Ovary (tissue), 3 donors: ENCODE measurements at regions not wholly inside any gene's neighbourhood (a gene's known extent, or its start where the extent isn't known, plus 50 kb on each side); places are given as distances from the start of the nearest gene placed in this dataset.

Experiments
- EP300 ChIP-seq: sonication (generic); formaldehyde crosslinking; IDR thresholded peaks from one replicate; pipeline ENCODE4 v1.6.1; 2017; ENCODE audit warnings: antibody characterized with exemption
- POLR2A ChIP-seq: fragments of 450-650 bp; IDR thresholded peaks from one replicate; pipeline ENCODE4 v1.6.1; 2017; ENCODE audit warnings: antibody characterized with exemption, mild to moderate bottlenecking, moderate library complexity
- TF ChIP-seq, protein P1 (sequence below), 3 donors: fragments of 450-650 bp in 2 of 3; fragments of 200-600 bp in 1 of 3; IDR thresholded peaks; one replicate each; pipeline versions ENCODE4 v1.5.1 to v1.8.0; 2016 to 2022; ENCODE audit warnings: antibody characterized with exemption in 3 of 3, mild to moderate bottlenecking in 1 of 3
- donor health status: DM: no; HTN: no; CAD: no.

DNA sequence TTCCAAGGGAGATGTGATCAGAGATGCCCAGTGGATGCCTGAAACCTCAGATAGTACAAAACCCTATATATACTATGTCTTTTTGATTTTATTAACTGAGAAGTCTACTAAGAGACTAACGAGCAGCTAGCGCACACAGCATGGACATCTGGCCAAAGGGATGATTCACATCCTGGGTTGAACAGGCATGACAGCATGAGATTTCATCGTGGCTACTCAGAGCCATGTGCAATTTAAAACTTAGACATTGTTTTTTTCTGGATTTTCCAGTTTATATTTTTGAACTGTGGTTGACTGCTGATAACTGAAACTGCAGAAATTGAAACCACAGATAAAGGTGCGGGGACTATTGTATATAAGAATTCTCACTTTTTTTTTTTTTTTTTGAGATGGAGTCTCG lies 2252.9 kb upstream of the AGA start:
- TF ChIP-seq, protein P1, sequence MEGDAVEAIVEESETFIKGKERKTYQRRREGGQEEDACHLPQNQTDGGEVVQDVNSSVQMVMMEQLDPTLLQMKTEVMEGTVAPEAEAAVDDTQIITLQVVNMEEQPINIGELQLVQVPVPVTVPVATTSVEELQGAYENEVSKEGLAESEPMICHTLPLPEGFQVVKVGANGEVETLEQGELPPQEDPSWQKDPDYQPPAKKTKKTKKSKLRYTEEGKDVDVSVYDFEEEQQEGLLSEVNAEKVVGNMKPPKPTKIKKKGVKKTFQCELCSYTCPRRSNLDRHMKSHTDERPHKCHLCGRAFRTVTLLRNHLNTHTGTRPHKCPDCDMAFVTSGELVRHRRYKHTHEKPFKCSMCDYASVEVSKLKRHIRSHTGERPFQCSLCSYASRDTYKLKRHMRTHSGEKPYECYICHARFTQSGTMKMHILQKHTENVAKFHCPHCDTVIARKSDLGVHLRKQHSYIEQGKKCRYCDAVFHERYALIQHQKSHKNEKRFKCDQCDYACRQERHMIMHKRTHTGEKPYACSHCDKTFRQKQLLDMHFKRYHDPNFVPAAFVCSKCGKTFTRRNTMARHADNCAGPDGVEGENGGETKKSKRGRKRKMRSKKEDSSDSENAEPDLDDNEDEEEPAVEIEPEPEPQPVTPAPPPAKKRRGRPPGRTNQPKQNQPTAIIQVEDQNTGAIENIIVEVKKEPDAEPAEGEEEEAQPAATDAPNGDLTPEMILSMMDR (IDR thresholded peaks at IDR 0.05) = no peak
- TF ChIP-seq POLR2A (no peak), EP300 (no peak)
